ENCODE measurements at regions not wholly inside any gene's neighbourhood (a gene's known extent, or its start where the extent isn't known, plus 50 kb on each side); places are given as distances from the start of the nearest gene placed in this dataset.

GRCh38 chrX:46305431-46305830 lies 239.8 kb downstream of the ZNF674 start:
- in situ Hi-C loops (cut with MboI; ENCODE audit: low sequenced_read_pairs) = no loop called here
- intact Hi-C loops (cut with micrococcal nuclease) = no loop called here
- ChIA-PET CTCF (no interaction called here), POLR2A (ENCODE audit: unreplicated experiment) (no interaction called here)
- H2AFZ ChIP-seq (replicated peaks; ENCODE audit: low read length, poor library complexity) = no peak overlapping the region
- no peak overlapping the region for H2BK20ac ChIP-seq (ENCODE audit: low read depth, low read length)
- no peak overlapping the region for H3K9ac ChIP-seq (ENCODE audit: low read depth, low read length)
- H2BK5ac ChIP-seq (ENCODE audit: low read depth, low read length, poor library complexity, severe bottlenecking) = no peak overlapping the region
- ATAC-seq (ENCODE audit: low read depth) (no peak), DNase-seq (no peak)
- no peaks in the 10 kb centered on the region for H3K79me1 ChIP-seq (ENCODE audit: low read depth in 1 of 2, low read length in 2 of 2)
- H2BK120ac ChIP-seq (ENCODE audit: low read depth, low read length) = no peak overlapping the region
- dilution Hi-C loops (cut with HindIII; ENCODE audit: low sequenced_read_pairs, unreplicated experiment) = no loop called here
- no peak overlapping the region for H4K8ac ChIP-seq (ENCODE audit: low read depth in 2 of 2, low read length in 2 of 2)
- H3K9me3 ChIP-seq (ENCODE audit: control insufficient read depth, insufficient read depth, low read length) = peaks cover 9% of the 10 kb centered on the region
- H2AK5ac ChIP-seq (ENCODE audit: low read depth, low read length) = no peak overlapping the region
- H3K56ac ChIP-seq (ENCODE audit: extremely low read depth, insufficient read depth, low read length) = no peak overlapping the region
- H4K91ac ChIP-seq (ENCODE audit: insufficient read depth, low read depth, low read length) = no peak overlapping the region
- H3K27me3 ChIP-seq (ENCODE audit: control insufficient read depth, insufficient read depth, low read length) = peaks cover 18% of the 10 kb centered on the region
- no peak overlapping the region for H3K4me3 ChIP-seq (ENCODE audit: insufficient read depth, low read depth, low read length)
- H4K5ac ChIP-seq (ENCODE audit: low read depth, low read length) = no peak overlapping the region
- no CpG with 5 or more reads among the region's 2 CpGs for WGBS, 2 experiments (ENCODE audit: extremely low coverage in 2 of 2, insufficient read length in 1 of 2)
- H3K4ac ChIP-seq (ENCODE audit: low read depth, low read length) = no peak overlapping the region
- no peak overlapping the region for H3K27ac ChIP-seq (ENCODE audit: insufficient read depth, low read length)
- no peak overlapping the region for H3K23ac ChIP-seq (ENCODE audit: low read depth, low read length)
- H3K18ac ChIP-seq (ENCODE audit: low read depth, low read length) = no peak overlapping the region
- no peaks in the 10 kb centered on the region for H3K9me1 ChIP-seq (ENCODE audit: insufficient read depth, low read length)
- H4K20me1 ChIP-seq (ENCODE audit: insufficient read depth, low read length) = no peaks in the 10 kb centered on the region
- H3K4me2 ChIP-seq (ENCODE audit: low read depth, low read length) = no peak overlapping the region
- H2BK15ac ChIP-seq (ENCODE audit: low read depth, low read length) = no peak overlapping the region
- no peak for TF ChIP-seq USF2 (IDR thresholded peaks at IDR 0.05; ENCODE audit: low read depth, low read length)
- no peak for TF ChIP-seq POLR2A (IDR thresholded peaks at IDR 0.05; ENCODE audit: low read depth, low read length)
- TF ChIP-seq SMC3 (IDR thresholded peaks at IDR 0.05; ENCODE audit: low read depth, low read length) = no peak
- TF ChIP-seq MAZ (IDR thresholded peaks at IDR 0.05; ENCODE audit: borderline replicate concordance, low read depth, low read length) = no peak
- no peak for TF ChIP-seq BHLHE40 (IDR thresholded peaks at IDR 0.05; ENCODE audit: low read depth, low read length)
- no peak overlapping the region for H2AK9ac ChIP-seq (replicated peaks; ENCODE audit: low read depth, low read length, poor library complexity)
- no peak overlapping the region for H3K14ac ChIP-seq (replicated peaks; ENCODE audit: low read depth, low read length)
- no peaks in the 10 kb centered on the region for H3K36me3 ChIP-seq (ENCODE audit: control insufficient read depth, insufficient read depth, low read length)
- no peaks in the 10 kb centered on the region for H3K4me1 ChIP-seq (ENCODE audit: control insufficient read depth, insufficient read depth, low read length)
- BruUV-seq (replicated peaks) = no TSS peak

Measured in IMR-90 (cell line).